Fibroblast of the conjunctiva (primary cell): ENCODE measurements at regions not wholly inside any gene's neighbourhood (a gene's known extent, or its start where the extent isn't known, plus 50 kb on each side); places are given as distances from the start of the nearest gene placed in this dataset.

Experiments
- DNase-seq: peaks from one replicate; pipeline ENCODE4 v3.0.0-alpha.2; 2010; ENCODE audit warnings: low read depth

DNA sequence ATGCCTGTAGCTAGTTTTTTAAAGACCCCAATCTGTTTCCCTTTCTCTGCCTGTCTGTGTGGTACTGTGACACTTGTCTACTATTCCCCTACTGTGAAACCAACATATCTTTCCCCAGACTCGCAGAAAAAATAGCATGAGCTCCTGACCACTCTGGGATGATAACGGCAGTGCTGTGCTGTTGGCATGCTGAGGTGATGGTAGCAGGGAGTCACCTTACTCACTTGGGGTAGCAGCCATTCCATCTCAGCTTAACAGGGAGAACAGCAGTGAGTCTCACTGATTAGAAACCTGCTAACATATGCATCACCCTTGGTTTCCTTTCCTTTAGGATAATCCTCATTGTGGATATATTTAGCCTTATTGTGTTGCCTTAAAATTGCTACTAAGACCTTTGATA, 469.6 kb upstream of the FZD8 start:
- DNase-seq = no peak

DNA sequence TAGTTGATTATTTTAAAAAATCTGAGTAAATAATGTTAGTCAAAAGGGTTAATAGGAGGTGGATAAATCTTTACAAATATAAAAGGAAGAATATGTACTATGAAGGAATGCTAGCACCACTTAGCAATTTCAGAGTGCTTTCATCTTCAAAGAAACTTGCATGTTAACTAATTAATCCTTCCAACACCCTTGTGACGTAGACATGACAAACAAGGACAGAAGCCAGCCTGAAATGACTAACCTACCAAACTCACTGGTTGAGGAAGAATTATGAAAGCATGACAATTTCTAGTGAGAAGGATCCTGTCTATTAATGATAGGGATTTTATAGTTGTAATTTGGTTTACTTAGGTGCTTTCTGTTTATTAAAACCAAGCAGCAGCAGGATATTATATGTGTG, 468.0 kb upstream of the FZD8 start:
- no peak for DNase-seq

DNA sequence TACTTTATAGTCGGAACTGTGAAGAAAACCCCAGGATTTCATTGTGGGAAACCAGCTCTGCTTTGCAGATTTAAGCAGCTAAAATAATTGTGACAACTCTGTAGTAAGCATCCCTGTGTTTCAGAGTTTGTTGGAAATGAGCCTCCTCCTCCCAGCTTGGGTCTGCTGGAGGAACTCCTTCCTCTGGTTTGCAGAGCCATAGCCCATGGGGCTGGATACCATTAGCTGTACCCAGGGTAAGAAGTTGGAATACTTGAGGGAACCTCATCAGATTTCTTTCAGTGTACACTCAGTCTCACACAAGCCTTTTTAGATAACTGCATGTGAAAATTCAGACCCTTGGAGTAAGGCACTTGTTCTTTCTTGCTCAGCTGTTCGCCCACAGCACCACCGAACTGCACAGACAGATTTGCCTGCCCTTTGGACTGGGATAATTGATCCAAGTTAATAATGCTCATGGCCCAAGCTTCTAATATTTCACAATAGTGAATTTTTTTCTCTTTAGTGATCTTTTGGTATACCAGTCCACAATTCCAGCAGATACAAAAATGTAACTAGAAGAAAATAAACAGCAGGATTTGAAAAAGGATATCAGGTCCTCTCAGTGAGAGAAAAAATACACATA, 467.4 kb upstream of the FZD8 start:
- DNase-seq = no peak

DNA sequence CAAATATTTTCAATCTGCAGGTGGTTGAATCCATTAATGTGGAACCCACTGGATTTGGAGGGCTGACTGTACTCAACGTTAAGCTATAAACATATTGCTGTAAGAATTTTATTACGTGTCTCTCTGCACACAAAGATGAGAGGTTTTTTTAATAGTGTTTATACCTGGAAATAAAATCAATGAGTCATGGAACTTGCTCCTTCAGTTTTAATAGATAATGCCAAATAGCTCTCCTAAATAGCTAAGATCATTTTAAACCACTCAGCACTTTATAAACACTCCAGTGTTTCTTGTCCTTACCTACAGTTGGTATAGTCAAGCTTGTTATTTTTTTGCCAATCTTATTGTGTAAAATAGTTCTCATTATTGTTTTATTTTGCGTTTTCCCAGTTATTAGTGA, 455.6 kb upstream of the FZD8 start:
- DNase-seq = no peak

DNA sequence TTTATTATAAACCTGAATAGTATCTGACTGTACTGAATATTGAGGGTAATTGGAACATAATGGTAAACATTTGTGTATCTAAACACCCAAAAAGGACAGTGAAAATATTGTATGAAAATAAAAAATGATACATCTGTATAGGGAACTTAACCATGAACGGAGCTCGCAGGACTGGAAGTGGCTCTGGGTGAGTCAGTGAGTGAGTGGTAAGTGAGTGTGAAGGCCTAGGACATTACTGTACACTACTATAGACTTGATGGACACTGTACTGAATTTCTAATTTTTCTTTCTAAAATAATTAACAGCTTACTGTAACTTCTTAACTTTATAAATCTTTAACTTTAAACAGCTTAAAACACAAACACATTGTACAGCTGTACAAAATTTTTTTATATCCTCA, 454.5 kb upstream of the FZD8 start:
- DNase-seq = no peak

DNA sequence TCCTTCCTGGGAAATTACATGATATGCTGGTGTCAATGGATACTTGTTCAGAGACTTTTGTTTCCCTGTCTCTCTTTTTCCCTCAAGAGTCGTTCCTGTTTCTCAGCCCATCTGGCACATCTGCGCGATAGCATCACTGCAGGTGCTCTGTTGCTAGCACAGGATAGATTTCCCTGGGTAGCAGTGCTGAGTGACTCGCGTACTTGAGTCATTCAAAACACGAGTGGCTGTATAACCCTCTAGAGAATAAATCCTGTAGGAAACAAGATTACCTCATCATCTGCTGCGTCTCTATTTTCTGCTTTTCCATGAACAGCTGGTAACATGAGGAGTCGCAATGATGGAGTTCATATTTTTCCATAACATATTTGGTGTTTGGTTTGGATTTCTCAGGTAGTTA, 452.0 kb upstream of the FZD8 start:
- DNase-seq = no peak

DNA sequence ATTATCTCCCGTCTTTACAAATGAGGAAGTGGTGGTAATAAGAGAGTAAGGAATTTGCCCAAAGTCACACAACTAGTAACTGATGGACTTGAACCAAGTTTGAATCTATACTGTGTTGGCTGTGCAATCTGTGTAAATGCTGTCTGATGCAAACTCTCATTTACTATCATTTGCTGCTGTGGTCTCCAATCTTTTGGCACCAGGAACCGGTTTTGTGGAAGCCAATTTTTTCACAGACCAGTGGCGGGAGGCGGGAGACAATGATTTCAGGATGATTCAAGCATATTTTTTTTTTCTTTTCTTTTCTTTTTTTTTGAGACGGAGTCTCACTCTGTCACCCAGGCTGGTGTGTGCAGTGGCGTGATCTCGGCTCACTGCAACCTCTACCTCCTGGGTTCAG, 450.0 kb upstream of the FZD8 start:
- DNase-seq = no peak

DNA sequence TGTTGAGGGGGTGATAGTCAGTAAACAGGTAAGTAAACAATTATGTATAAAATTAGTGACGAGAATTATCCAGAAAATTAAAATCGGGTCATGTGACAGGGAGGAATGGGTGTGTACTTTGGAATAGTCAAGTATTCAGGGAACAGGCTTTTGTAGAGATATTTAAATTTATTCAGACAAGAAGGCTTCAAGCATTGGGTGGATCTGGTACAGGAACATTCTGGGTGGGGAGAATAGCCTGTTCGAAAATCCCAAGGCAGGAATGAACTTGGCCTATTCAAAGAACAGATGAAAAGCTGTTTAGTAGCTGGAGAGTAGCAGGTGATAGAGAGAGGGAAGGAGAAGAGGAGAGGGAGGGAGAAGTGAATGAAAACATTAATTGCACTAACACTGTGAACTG, 448.9 kb upstream of the FZD8 start:
- DNase-seq = no peak

DNA sequence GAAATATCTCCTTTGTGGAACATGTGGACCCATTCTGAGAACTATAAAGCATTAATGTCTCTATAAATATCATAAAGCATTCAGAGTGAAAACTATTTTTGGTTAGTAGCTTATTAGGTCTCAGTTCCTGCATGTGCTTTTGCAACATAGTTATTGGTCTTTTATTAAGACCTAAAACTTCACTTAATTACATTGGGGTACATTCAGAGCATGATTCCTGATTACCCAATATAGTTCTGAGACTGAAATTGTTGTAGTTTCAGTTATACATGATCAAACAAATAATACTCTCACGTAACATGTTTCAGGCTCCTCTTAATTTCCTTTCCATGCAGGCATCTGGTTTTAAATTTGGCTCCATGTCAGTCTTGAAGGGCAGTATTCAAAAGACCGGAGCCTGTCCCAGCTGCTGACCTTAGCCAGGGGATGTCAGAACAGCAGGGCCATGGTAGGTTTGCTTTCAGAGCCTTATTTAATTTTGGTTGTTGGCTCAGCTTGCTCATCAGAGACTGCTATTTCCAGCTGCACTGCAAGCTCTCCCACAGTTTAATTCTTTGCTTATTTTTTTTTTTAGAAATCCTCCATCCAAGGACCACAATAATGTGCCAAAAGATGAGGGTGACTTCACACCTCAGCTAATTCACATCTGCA, 447.8 kb upstream of the FZD8 start:
- no peak for DNase-seq

DNA sequence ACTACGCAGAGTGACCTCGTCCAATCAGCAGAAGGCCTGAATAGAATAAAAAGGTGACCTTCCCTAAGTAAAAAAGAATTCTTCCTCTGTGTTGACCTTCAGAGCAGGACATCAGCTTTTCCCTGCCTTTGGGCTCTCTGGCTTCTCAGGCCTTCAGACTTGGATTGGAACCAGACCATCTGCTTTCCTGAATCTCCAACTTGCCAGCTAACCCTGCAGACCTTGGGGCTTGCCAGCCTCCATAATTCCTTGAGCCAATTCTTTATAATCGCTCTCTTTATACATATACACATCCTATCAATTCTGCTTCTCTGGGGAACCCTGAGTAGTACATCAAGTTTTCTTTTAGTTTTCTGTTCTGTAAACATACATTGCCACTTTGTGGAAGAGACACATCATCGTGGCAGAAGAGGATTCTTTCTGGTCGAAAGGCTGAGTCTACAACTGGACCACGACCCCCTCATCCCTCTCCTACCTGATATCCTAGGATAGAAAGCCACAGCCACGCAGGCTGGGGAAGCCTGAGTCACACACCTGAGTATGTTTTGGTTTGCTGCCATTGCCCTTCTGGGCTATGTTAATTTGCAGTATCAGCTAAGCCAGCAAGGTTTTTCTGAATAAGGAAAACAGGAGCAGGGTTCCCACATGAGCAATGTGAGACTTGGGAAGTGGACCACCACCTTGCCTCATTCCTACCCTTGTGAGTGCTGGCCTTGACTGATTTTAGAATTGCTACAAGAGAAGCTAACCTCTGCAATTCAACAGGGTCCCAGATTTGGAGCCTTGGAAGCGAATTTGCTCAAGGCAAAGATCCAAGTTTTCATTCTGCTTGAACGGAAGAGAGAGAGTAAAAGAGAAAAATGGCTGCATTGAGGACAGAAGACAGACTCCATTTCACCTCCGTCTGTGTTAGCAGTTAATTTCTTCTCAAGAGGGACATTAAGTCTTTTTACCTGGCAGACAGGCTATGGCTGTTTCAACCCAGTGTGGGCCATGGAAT, 445.2 kb upstream of the FZD8 start:
- DNase-seq = no peak

DNA sequence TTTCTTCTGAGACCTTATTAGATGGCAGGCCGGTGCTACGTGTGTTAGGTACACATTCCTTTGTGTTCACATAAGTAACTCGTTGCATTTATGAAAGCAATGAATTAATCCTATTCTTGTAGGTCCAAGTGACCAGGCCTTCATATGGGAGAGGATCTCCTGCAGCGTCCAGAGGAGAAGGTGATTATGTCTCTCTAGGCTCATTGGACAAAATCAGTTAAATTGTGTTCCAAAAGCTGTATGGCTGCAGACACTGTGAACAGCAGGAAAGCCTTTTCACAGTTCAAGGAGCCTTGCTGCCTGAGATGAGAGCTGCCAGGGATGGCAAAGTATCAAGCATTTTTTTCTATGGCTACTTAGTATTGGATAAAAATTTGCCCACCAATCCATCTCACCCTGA, 433.1 kb upstream of the FZD8 start:
- no peak for DNase-seq

DNA sequence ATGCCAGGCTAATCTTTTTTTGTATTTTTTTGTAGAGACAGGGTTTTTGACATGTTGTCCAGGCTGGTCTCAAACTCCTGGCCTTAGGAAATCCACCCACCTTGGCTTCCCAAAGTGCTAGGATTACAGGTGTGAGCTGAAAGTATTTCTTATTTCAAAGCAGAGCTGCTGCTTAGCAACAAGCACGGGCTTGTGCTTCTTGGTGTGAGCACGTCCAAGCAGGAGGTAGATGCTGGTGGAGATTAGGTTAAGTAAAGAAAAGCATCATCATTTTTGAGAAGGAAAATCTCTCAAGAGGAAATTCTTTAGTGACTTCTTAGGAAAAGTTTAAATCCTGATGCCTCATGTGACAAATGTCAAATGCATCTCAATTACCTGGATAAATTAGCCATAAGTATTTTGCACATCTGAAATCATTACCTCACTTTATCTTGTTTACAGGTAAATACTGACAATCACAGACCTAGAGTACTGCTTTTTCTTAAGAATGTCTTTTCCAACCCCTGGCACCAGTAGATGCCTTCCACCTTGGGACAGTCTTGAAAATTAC, 431.8 kb upstream of the FZD8 start:
- DNase-seq = no peak

DNA sequence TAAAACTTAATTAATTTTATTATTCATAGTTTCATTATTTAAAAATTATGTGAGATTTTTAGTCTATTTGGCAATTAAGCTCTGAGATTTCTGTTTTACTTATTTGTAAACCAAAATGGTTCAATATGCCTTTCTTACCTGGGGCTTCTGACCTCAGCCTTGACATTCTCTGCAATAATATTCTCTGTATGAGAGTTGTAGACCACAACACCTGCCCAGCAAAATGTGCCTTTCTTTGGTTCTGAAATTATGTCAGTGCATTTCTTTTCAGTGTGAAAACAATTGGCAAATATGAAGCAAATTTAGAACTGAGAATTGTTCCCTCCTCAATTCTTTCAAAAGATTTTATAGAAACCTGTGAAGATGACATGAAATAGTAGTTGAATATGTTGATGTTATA, 426.4 kb upstream of the FZD8 start:
- no peak for DNase-seq

DNA sequence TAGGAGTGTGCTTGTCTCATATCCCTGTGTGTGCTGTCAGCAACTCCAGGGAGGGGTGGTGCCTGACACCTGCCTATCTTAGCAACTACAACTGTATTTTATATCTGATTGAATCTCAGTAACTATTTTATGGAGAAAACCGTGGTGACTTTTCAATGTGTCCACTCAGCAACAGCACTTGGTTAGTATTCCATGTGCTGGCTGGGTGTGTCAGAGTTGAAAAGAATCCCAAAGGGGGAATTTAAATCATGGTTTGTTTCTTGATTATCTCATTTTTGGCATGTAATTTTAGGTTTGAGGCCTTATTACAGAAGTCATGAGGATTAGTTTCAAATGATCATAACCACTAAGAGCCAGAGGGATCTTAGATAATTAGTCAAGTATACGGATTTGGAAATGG, 425.7 kb upstream of the FZD8 start:
- DNase-seq = no peak

DNA sequence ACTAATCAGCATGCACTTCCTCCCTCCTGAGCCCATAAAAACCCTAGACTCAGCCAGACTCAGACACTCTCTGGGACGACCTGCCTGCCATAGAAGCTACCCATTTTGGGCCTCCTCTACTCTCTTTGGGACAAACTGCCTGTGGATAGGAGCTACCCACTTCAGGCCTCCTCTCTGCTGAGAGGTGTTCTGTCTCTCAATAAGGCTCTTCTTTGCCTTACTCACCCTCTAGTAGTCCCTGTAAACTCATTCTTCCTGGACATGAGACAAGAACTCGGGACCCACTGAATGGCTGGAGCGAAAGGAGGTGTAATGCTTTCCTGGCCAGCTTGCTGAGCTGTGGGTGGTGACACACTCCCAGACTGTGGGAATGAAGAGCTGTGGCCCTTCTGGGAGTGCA, 424.8 kb upstream of the FZD8 start:
- no peak for DNase-seq

DNA sequence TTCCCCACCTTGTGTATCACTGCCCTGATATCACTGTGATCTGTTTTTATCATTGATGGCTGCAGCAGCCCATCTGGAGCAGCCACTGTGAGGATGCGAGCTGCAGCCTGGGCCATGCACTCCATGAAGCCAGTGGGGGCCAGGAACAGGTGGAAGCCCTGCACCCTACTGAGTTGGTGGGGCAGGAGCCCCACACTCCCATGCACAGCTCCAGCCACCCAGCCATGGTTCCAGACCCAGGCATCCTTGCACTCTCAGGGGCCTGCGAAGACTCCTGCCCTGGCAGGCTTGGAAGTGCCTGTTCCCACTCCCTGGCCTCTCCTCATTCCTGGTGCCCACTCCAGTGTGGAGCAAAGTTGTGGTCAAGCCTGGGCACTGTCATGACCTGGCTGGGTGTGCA, 424.0 kb upstream of the FZD8 start:
- DNase-seq = no peak

DNA sequence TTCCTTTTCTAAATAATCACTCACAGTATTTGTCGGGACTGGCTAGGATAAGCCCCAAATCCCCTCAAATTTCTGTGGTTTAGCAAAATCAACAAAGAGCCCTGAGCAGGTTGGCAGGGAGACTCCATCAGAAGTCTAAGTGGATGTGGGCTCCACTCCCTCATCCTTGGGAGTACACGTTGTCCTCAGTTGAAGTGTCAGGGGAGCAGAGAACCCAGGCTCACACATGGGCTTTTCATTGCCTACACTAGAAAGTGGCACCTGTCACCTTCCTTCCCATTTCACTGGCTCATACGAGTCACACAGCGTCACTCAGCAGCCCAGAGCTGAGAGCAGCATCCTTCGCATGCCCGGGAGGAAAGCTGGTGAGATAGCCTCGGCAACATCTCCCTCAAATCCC, 421.3 kb upstream of the FZD8 start:
- no peak for DNase-seq

DNA sequence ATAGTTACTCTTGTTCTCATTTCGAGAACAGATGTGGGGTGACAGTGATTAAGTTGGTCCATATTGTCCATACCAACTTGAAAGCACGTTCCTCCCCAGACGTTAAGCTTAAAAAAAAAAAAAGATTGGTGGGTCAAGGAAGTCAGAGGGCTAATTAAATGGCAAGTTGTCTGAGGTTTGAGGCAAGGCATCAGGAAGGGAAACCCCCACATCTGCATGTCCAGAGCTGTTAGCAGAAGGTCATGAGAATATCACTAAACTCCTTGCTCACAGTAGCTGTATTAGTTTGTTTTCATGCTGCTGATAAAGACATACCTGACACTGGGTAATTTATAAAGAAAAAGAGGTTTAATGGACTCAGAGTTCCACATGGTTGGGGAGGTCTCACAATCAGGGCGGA, 415.6 kb upstream of the FZD8 start:
- DNase-seq = no peak

DNA sequence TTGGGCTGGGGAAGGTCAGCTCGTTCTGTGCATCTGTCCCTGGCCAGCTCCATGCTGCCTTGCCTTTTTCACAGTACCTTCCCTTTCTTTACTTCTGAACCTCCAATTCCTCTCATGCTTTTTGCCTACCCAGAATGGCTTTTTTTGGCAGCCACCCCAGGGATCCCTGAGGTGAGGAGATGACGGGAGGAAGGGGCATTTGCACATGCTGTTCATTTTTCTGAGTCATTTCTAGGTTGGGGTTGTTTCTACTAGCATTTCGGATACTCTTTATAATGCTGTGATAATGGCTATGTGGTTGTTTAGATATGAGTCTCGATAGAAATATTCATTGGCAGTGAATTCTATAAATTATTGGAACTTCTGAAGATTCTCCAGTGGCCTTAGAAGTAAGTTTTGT, 415.1 kb upstream of the FZD8 start:
- no peak for DNase-seq

DNA sequence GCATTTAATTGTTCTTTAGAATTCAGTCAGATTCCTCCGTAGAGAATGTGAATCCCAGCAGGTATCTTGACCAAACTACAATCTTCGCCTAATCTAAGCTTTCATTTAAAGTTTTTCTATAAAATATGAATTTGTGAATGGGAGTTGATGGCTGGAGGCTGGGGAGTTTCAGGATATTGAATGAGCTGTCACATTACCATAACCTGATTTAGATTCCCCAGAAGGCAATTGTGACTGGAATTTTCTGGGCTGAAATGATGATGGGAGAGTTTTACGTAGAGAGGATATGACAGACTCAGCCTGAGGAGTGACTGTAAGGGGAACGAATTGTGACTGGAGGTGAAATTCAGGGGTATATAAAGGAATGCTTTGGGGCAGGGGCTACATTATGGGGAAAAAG, 411.7 kb upstream of the FZD8 start:
- DNase-seq = no peak

DNA sequence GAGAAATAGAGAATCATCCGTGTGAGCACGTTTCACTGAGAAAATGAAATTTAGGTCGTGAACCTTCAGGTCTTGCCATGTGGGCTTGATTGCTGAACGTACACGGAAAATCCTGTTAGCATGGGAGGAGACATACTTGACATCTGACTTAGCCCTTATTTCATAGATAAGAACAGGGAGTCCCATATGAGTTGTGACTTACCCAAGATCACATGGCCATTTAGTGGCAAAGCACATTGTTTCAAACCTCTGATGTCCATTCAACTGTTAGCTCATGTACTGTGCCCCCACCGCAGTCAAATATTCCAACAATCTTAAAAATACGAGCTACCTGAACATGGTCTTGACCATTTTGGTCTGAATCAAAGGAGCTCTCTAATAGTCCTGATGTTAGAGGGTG, 411.2 kb upstream of the FZD8 start:
- DNase-seq = no peak

DNA sequence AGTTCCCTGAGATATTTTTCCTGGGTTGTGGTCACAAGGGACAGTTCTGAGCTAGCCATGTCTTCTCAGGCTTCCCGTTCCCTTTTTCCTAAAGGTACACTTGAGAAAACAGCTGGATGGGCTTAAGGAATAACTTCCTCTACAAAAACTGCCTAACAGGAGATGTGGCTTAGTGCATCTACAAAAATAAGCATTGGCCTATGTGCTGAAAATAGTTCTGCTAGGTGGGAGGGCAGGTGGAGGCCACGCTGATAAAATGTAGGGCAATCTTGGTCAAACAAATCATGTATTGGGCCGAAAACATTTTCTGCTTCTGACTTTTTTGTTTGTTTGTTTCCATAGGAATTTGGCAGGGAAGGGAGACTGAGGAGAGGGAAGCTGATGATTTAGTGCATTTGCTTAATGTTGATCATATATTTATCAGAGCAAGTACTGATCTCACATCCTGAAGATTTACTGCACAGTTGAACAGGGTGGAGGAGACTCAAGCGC, 409.4 kb upstream of the FZD8 start:
- DNase-seq = no peak
